ENCODE measurements at regions not wholly inside any gene's neighbourhood (a gene's known extent, or its start where the extent isn't known, plus 50 kb on each side); places are given as distances from the start of the nearest gene placed in this dataset.

DNA sequence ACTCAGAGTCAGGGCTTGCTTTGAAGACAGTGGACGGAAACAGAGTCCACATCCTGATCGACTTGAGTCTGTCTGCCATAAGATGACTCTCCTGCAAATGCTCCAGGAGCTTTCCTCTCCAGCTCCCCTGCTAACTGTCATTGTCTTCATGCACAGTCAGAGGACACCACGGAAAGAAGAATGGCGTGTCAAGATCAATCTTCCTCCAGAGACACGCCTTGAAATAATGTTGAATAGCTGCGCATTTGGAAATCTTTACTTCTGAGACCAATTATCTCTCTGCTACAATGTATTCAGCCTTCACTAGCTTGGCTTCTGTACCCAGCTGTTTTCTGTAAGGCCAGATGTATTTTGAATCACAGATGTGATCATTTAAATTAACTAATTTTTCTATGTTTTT lies 457.2 kb downstream of the CDH2 start:
- Histone ChIP-seq H3K27me3 (replicated peaks in 1 of 7) (no peaks in the 10 kb centered on the region), H3K27ac (no peak overlapping the region), H3K36me3 (no peaks in the 10 kb centered on the region), H3K9me3 (peaks cover 0 to 11% (median 0%) of the 10 kb centered on the region in 8 donors), H3K4me1 (no peaks in the 10 kb centered on the region), H3K4me3 (no peak overlapping the region)
- intact Hi-C loops (cut with DNase I; ENCODE audit: low total_unique reads), result no loop called here
- 75 to 87% (median 82%) methylated on average over 6 of the region's 6 CpGs for WGBS, 5 donors
- no peak for DNase-seq
- no peak for TF ChIP-seq POLR2AphosphoS5 (IDR thresholded peaks at IDR 0.05)
- TF ChIP-seq CTCF (IDR thresholded peaks at IDR 0.05 in 8 of 11, conservative IDR thresholded peaks at IDR 0.05 in 3 of 11), result no peak
- TF ChIP-seq POLR2A (IDR thresholded peaks at IDR 0.05), result no peak

GRCh38 chr18:27717816-27718215 lies 459.1 kb downstream of the CDH2 start:
- Histone ChIP-seq H3K27ac (no peak overlapping the region), H3K36me3 (no peaks in the 10 kb centered on the region), H3K4me3 (no peak overlapping the region), H3K27me3 (replicated peaks in 1 of 7) (no peaks in the 10 kb centered on the region), H3K4me1 (no peaks in the 10 kb centered on the region), H3K9me3 (peaks cover 0 to 16% (median 0%) of the 10 kb centered on the region in 8 donors)
- TF ChIP-seq CTCF (IDR thresholded peaks at IDR 0.05 in 8 of 11, conservative IDR thresholded peaks at IDR 0.05 in 3 of 11), result no peak
- TF ChIP-seq POLR2A (IDR thresholded peaks at IDR 0.05), result no peak
- no peak for TF ChIP-seq POLR2AphosphoS5 (IDR thresholded peaks at IDR 0.05)
- intact Hi-C loops (cut with DNase I; ENCODE audit: low total_unique reads), result no loop called here
- 84 to 93% (median 91%) methylated on average over 3 of the region's 3 CpGs for WGBS, 5 donors
- DNase-seq, result no peak

DNA sequence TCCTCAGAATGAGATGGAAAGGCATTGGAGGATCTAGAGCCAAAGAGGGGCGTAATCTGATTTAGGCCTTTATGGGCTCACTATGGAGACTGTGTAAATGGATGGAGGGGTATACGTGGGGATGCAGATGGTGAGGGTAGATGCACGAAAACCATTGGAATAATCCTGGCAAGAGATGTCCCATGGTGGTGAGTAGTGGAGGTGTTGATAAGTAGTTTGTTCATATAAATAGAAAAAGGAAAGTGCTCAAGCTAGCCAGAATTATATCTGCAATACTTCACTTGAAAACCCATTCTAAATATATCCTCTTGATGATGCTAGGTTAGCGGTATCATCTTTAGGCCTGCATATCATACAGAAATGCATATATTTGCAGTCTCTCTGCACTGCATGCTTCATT lies 459.7 kb downstream of the CDH2 start:
- DNase-seq, result no peak
- Histone ChIP-seq H3K4me1 (no peaks in the 10 kb centered on the region), H3K27me3 (replicated peaks in 1 of 7) (no peaks in the 10 kb centered on the region), H3K4me3 (no peak overlapping the region), H3K27ac (no peak overlapping the region), H3K9me3 (peaks cover 0 to 16% (median 0%) of the 10 kb centered on the region in 8 donors), H3K36me3 (no peaks in the 10 kb centered on the region)
- 87 to 97% (median 92%) methylated on average over 4 of the region's 4 CpGs for WGBS, 5 donors
- intact Hi-C loops (cut with DNase I; ENCODE audit: low total_unique reads), result no loop called here
- TF ChIP-seq CTCF (IDR thresholded peaks at IDR 0.05 in 8 of 11, conservative IDR thresholded peaks at IDR 0.05 in 3 of 11), result no peak
- TF ChIP-seq POLR2A (IDR thresholded peaks at IDR 0.05), result no peak
- TF ChIP-seq POLR2AphosphoS5 (IDR thresholded peaks at IDR 0.05), result no peak

DNA sequence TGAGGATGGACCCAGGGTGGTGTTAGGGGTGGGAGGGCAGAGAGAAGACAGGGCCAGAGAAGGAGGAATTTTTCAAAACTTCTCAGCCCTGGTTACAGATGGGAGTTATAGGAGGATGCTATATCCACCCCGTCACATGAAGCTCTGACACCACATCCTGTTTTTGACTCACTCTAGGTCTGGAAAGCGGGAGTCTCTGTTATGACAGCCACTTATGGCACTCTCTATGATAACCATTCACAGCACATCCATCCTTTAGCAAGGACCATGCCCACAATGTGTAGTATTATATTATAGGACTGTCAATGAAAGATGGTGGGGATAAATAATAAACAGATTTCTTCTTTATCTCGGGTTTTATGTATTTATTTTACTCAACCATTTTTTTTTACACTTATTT lies 461.2 kb downstream of the CDH2 start:
- no peaks in the 10 kb centered on the region for H3K36me3 ChIP-seq
- H3K27ac ChIP-seq, result no peak overlapping the region
- WGBS, 5 donors, result 66 to 79% (median 67%) methylated on average over 3 of the region's 3 CpGs
- H3K27me3 ChIP-seq (replicated peaks in 1 of 7), result no peaks in the 10 kb centered on the region
- no peak for TF ChIP-seq POLR2AphosphoS5 (IDR thresholded peaks at IDR 0.05)
- TF ChIP-seq CTCF (IDR thresholded peaks at IDR 0.05 in 8 of 11, conservative IDR thresholded peaks at IDR 0.05 in 3 of 11), result no peak
- no peak for TF ChIP-seq POLR2A (IDR thresholded peaks at IDR 0.05)
- intact Hi-C loops (cut with DNase I; ENCODE audit: low total_unique reads), result no loop called here
- no peaks in the 10 kb centered on the region for H3K4me1 ChIP-seq
- no peak overlapping the region for H3K4me3 ChIP-seq
- H3K9me3 ChIP-seq, result peaks cover 0 to 22% (median 0%) of the 10 kb centered on the region in 8 donors
- no peak for DNase-seq

All from spleen (tissue), 11 donors.